GM19238 (cell line): ENCODE measurements at regions not wholly inside any gene's neighbourhood (a gene's known extent, or its start where the extent isn't known, plus 50 kb on each side); places are given as distances from the start of the nearest gene placed in this dataset.
"Not testable (repeated sequence)": the region's sequence is repeated elsewhere in the genome, so short reads cannot be mapped to it uniquely, and the experiment has no call there.

Experiments
- DNase-seq: peaks from one replicate; pipeline ENCODE4 v3.0.0; 2011; ENCODE audit warnings: low spot score; ENCODE audit not compliant: insufficient read length

- no peak for DNase-seq
Measured at GRCh38 chr9:95785209-95785608, 90.3 kb upstream of the ERCC6L2 start.

- DNase-seq = no peak
Measured at GRCh38 chr9:95784318-95784717, 91.2 kb upstream of the ERCC6L2 start.

GRCh38 chr9:95783426-95783975 is 92.0 kb upstream of the ERCC6L2 start:
- no peak for DNase-seq

- no peak for DNase-seq
Measured at GRCh38 chr9:95780751-95781150, 94.7 kb upstream of the ERCC6L2 start.

- no peak for DNase-seq
Measured at GRCh38 chr9:95780121-95780520, 95.4 kb upstream of the ERCC6L2 start.

- DNase-seq = not testable (repeated sequence)
Measured at GRCh38 chr9:95779597-95779996, 95.9 kb upstream of the ERCC6L2 start.

- DNase-seq = no peak
Measured at GRCh38 chr9:95778957-95779356, 96.5 kb upstream of the ERCC6L2 start.

GRCh38 chr9:95777136-95777535 is 98.4 kb upstream of the ERCC6L2 start:
- no peak for DNase-seq

GRCh38 chr9:95776176-95776575 is 99.3 kb upstream of the ERCC6L2 start:
- no peak for DNase-seq

- DNase-seq = no peak
Measured at GRCh38 chr9:95775191-95775590, 100.3 kb upstream of the ERCC6L2 start.

- DNase-seq = no peak
Measured at GRCh38 chr9:95773053-95773418, 102.5 kb upstream of the ERCC6L2 start.

GRCh38 chr9:95772320-95773052 is 103.0 kb upstream of the ERCC6L2 start:
- no peak for DNase-seq

- no peak for DNase-seq
Measured at GRCh38 chr9:95771556-95772246, 103.8 kb upstream of the ERCC6L2 start.

- no peak for DNase-seq
Measured at GRCh38 chr9:95770653-95771131, 104.8 kb upstream of the ERCC6L2 start.

- no peak for DNase-seq
Measured at GRCh38 chr9:95769909-95770433, 105.5 kb upstream of the ERCC6L2 start.

GRCh38 chr9:95769473-95769872 is 106.0 kb upstream of the ERCC6L2 start:
- no peak for DNase-seq

GRCh38 chr9:95766906-95767305 is 108.6 kb upstream of the ERCC6L2 start:
- DNase-seq = no peak

GRCh38 chr9:95764533-95765319 is 110.8 kb upstream of the ERCC6L2 start:
- DNase-seq = no peak

GRCh38 chr9:95763983-95764382 is 111.5 kb upstream of the ERCC6L2 start:
- no peak for DNase-seq

GRCh38 chr9:95763006-95763405 is 112.5 kb upstream of the ERCC6L2 start:
- DNase-seq = no peak

- no peak for DNase-seq
Measured at GRCh38 chr9:95762322-95762721, 113.2 kb upstream of the ERCC6L2 start.

GRCh38 chr9:95760791-95761190 is 114.7 kb upstream of the ERCC6L2 start:
- no peak for DNase-seq
